Loucy (cell line): ENCODE measurements at regions not wholly inside any gene's neighbourhood (a gene's known extent, or its start where the extent isn't known, plus 50 kb on each side); places are given as distances from the start of the nearest gene placed in this dataset.

Experiments used
- CTCF ChIP-seq: fragments of 200-600 bp; sonication (generic); conservative IDR thresholded peaks from 2 replicates; pipeline ENCODE4 v1.5.1; 2014; ENCODE audit warnings: mild to moderate bottlenecking, antibody characterized with exemption, low read length
- EZH2phosphoT487 ChIP-seq: fragments of 200-600 bp; IDR thresholded peaks from 2 replicates; pipeline ENCODE4 v1.6.1; 2018; ENCODE audit warnings: antibody characterized with exemption, mild to moderate bottlenecking, moderate library complexity, borderline replicate concordance

- no peak for TF ChIP-seq CTCF
- TF ChIP-seq EZH2phosphoT487: no peak
Observed at GRCh38 chr3:145427355-145427754, 733.6 kb downstream of the PLOD2 start.
